NCI-H774 (cell line): ENCODE measurements at regions not wholly inside any gene's neighbourhood (a gene's known extent, or its start where the extent isn't known, plus 50 kb on each side); places are given as distances from the start of the nearest gene placed in this dataset.
"Not testable (repeated sequence)": the region's sequence is repeated elsewhere in the genome, so short reads cannot be mapped to it uniquely, and the experiment has no call there.

Experiments
- DNase-seq: peaks from one replicate; lab custom pipeline; 2025; lab: John Stamatoyannopoulos, UW

DNA sequence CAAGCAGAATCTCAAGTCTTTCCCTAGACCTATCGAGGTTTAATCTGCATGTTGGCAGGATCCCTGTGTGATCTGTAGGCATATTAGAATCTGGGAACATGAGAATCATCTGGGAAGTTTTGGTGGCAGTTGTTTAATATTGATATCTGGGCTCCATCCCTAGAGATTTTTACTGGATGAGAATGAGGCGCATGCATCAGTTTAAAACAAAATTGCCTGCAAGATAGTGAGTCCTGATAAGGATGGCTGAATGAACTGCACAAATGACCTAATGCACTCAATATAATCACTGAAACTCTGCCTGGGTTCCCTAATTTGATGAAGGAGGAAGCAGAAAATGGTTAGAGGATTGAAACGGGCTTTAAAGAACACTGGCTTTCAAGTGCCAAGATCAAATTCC is 218.0 kb downstream of the FGFR2 start:
- no peak for DNase-seq

DNA sequence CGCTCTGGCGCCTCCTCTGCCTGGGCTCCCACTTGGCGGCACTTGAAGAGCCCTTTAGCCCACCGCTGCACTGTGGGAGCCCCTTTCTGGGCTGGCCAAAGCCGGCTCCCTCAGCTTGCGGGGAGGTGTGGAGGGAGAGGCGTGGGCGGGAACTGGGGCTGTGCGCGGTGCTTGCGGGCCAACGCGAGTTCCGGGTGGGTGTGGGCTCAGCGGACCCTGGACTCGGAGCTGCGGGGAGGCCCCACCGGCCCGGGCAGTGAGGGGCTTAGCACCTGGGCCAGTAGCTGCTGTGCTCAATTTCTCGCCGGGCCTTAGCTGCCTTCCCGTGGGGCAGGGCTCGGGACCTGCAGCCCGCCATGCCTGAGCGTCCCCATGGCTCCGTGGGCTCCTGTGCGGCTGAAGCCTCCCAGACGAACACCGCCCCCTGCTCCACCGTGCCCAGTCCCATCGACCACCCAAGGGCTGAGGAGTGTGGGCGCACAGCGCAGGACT is 216.2 kb downstream of the FGFR2 start:
- DNase-seq = not testable (repeated sequence)

DNA sequence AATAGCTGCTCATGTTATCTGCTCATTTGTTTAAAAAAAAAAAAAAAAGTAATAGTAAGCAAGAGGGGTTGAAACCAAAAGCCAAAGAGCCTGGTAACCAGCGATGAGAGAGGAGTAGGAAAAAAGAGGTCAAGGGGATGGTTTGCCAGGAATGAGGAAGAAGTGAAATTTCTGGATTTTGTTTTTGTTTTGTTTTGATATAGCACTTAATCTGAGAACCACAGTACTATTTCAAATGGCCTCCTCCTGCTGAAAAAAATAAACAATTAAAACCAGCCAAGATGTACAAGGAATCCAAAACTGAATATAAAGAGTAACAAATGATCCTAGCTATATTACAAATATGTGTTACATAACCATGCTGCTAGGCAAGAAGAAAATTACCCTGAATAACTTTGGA is 213.1 kb downstream of the FGFR2 start:
- DNase-seq = no peak

DNA sequence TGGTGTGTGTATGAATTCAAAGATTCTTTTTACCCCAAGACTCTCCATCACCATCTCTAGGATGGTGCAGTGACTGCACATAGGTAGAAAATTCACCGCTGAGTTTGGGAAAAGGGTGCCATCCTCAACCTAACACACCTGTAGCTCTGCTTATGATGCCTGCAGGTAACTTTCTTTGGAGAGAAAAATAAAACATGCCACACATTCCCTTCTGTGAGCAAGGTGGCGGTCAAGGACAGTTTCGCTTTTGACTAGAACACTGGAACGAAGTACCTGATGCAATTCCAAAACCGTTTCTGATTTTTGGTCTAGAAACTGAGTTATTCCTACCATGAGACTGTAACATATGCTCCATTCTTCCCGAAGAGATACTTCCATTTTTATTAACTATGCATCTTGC is 205.6 kb downstream of the FGFR2 start:
- DNase-seq = no peak

GRCh38 chr10:121393522-121393921 is 204.7 kb downstream of the FGFR2 start:
- DNase-seq = no peak

DNA sequence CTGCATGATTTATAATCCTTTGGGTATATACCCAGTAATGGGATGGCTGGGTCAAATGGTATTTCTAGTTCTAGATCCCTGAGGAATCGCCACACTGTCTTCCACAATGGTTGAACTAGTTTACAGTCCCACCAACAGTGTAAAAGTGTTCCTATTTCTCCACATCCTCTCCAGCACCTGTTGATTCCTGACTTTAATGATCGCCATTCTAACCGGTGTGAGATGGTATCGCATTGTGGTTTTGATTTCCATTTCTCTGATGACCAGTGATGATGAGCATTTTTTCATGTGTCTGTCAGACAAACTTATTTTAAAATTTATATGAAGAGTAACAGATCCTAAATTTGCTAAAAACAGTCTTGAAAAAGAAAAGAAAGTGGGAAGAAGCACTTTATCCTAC is 197.7 kb downstream of the FGFR2 start:
- not testable (repeated sequence) for DNase-seq

DNA sequence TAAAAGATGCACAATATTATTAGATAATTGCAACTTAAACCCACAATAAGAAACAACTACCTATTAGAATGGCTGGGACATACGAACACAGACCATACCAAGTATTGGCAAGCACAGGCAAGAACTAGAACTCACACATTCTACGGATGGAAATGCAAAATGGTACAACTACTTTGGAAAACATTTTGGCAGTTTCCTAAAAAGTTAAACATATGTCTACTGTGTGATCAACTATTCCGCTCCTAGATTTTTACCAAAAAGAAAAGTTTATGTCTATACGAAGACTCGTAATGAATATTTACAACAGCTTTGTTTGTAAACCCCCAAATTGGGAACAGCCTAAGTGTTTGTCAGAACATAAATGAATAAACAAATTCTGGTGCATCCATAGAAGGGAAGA is 194.7 kb downstream of the FGFR2 start:
- DNase-seq = no peak

- no peak for DNase-seq
These were observed 193.6 kb downstream of the FGFR2 start for GRCh38 chr10:121404611-121405010.

DNA sequence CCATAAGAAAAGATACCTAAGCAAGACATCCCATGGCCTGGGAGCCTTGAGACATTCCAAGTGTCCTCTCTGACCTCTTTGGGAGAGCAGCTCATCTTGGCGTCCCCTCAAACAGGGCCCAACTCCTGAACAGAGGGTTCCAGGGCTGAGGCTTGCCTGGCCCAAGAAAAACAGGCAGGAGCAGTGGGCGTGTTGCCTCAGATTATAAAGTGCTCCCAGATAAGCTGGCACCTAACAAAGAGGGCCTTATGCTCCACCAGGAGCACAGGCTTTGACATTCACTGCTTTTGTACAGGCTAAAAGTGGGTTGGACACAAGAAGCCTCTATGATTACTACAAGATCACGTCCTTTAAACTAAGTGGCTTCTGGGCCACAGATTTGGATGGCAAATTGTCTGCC is 193.1 kb downstream of the FGFR2 start:
- DNase-seq = no peak

DNA sequence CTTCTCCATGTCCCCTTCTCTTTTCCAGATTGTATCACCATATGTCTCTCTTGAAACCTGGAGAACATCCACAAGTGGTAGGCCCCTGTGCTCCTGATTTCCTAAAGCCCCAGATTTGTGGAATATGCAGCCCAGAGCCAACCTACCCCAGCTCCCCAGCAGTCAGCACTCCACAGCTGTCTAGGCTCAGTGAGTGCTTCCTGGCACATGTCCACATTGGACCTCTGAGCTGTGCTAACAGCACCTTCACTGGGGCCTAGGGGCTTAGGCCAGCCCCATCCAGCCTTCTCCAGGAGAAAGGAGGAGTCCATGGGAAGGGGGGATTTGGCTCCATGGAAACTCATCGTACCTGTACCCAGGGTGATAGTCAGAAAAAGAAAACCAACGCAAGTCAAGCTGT is 192.7 kb downstream of the FGFR2 start:
- no peak for DNase-seq

- no peak for DNase-seq
These were observed 192.3 kb downstream of the FGFR2 start for GRCh38 chr10:121405953-121406352.

- DNase-seq = no peak
These were observed 191.3 kb downstream of the FGFR2 start for GRCh38 chr10:121406823-121407545.

- no peak for DNase-seq
These were observed 188.7 kb downstream of the FGFR2 start for GRCh38 chr10:121409466-121410104.

DNA sequence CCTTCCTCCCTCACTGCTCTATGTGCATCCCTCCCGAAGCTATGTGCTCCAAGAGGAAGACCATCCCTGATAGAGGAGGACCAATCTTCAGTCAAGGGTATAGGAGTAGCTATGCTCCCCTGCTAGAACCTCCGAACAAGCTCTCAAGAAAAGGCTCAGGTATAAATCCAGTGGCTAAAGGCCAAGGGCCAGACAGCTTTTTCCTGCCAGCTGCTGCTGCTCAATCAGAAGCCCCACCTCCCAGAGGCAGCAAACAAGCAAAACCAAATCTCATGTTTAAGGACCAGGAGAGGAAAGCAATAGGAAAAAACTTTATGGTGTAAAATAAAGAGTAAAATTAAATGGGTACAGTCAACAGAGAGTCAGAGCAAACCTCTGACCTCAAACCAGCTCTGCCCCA is 187.2 kb downstream of the FGFR2 start:
- no peak for DNase-seq

DNA sequence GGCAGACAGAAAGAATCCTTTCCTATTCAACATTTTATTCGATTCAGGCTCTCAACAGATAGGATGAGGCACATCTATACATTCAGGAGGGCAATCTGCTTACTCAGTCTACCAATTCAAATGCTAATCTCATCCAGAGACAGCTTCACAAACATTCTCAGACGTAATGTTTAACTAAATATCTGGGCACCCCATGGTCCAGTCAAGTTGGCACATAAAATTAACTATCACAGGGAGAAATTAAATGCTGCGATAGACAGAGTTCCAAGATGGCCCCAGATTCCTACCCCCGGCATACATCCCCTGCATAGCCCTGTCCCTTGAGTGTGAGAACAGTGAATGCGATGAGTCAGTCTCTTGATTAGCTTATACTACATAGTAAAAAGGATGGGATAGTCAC is 184.3 kb downstream of the FGFR2 start:
- no peak for DNase-seq

- no peak for DNase-seq
These were observed 183.7 kb downstream of the FGFR2 start for GRCh38 chr10:121414366-121415062.

GRCh38 chr10:121415063-121415399 is 183.2 kb downstream of the FGFR2 start:
- DNase-seq = no peak

DNA sequence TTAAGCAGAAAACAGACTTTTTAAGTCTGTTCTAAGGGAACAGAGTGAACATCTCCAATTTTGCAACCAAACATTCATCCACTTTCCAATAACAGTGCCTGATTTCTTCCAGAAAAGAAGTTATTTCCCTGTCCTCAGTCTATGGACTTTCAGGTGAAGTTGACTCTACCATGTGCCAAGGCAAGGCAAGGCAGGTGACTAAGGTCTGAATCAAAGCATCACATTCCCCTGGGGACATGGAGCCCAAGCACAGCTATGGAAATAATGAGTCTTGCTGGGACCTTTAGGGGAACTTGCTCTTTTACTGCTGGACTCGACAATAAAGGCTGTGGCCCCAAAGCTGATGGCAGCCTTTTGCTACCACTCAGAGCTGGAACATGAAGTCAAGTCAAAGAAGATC is 182.2 kb downstream of the FGFR2 start:
- no peak for DNase-seq

GRCh38 chr10:121417298-121417697 is 180.9 kb downstream of the FGFR2 start:
- no peak for DNase-seq

- DNase-seq = no peak
These were observed 180.0 kb downstream of the FGFR2 start for GRCh38 chr10:121418126-121418777.

DNA sequence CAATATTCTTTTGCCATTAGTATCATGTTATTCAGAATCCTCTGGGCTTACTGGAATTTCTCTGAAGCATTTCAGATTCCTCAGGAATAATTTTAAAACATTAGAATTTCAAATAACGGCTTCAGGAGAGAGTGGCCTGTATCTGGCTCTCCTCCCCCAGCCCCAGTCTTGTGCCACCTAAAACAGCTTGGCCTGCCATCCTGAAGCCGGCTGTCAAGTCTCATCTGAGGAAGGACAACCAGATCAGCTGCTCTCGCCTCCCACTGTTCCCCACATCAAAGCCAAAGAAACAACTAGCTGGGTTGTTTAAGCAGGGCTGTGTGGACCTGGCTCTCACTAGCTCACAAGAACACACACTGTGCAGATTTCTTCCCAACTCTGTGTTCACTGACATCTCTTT is 178.2 kb downstream of the FGFR2 start:
- DNase-seq = no peak

DNA sequence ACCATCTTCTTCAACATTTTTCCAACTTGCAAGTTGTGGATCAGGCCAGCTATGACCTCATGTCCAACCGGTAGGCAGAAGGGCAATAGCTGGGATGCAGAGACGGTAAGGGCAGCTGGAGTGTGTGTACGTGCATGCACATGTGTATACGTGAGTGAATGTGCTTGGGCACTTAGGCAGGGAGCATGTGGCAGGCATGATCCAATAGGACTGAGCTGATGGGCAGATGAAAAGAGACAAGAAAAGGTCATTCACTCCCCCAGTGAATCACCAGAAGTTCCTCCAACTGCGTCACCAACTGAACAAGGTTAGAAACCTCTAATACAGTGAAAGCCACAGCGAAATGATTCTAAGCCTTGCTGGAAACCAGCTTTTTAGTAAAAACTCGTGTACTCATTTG is 176.1 kb downstream of the FGFR2 start:
- no peak for DNase-seq

DNA sequence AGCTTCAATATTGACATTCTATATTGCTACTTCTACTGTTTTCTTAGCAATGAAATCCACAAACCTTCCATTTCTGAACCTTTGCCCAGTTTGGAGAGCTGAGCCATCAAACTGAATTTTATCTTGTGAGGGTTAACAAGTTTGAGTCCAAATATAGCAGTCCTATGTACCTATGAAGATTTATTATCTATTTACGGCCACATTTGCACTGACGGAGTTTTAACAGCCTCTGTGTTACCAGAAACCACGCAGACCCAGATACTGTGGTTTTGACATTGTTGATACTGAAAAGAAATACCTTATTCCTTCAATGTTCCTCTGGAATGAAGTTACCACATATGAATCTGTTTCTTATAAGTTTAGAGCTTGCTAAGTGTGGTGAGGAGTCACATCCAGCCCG is 172.6 kb downstream of the FGFR2 start:
- DNase-seq = no peak
